ENCODE measurements at regions not wholly inside any gene's neighbourhood (a gene's known extent, or its start where the extent isn't known, plus 50 kb on each side); places are given as distances from the start of the nearest gene placed in this dataset.

GRCh38 chr2:200042944-200043343 is 87.6 kb downstream of the MAIP1 start:
- no peaks in the 10 kb centered on the region for H3K36me3 ChIP-seq (ENCODE audit: insufficient read depth)
- TF ChIP-seq CTCF (conservative IDR thresholded peaks at IDR 0.05; ENCODE audit: low read depth in 2 of 2) (no peak), REST (IDR thresholded peaks at IDR 0.05; ENCODE audit: unreplicated experiment) (no peak), ZNF462 (CRISPR knock-in tag; IDR thresholded peaks at IDR 0.05) (no peak), ZNF114 (CRISPR knock-in tag; IDR thresholded peaks at IDR 0.05) (no peak), ETS1 (IDR thresholded peaks at IDR 0.05) (no peak), EZH2phosphoT487 (IDR thresholded peaks at IDR 0.05; ENCODE audit: unreplicated experiment) (no peak)
- DNase-seq (ENCODE audit: low spot score) (no peak), ATAC-seq (no peak)
- H3K4me1 ChIP-seq (ENCODE audit: insufficient read depth), result no peaks in the 10 kb centered on the region
- no peaks in the 10 kb centered on the region for H3K27me3 ChIP-seq (ENCODE audit: insufficient read depth)
- H4K20me1 ChIP-seq (replicated peaks; ENCODE audit: insufficient read depth), result no peaks in the 10 kb centered on the region
- no peaks in the 10 kb centered on the region for H3K79me2 ChIP-seq (replicated peaks; ENCODE audit: insufficient read depth)
- Mint-ChIP-seq H3K4me3 (no peak overlapping the region), H3K36me3 (ENCODE audit: low read depth) (peaks cover 28% of the 10 kb centered on the region), H3K9me3 (peaks cover 29% of the 10 kb centered on the region), H3K4me1 (peaks cover 10% of the 10 kb centered on the region; the same call in 2 of the 3 replicates), H3K27me3 (ENCODE audit: insufficient read depth, low read depth, poor library complexity) (no peaks in the 10 kb centered on the region), H3K27ac (no peak overlapping the region)
- no peak overlapping the region for H3K27ac ChIP-seq (ENCODE audit: low read depth)
- H3K4me3 ChIP-seq, result no peak overlapping the region
- H3K4me2 ChIP-seq, result no peak overlapping the region
- no peaks in the 10 kb centered on the region for H3F3A ChIP-seq (replicated peaks; ENCODE audit: low read depth)
- no peak overlapping the region for H2AFZ ChIP-seq
- peaks cover 6% of the 10 kb centered on the region; the same call in 1 of the 2 replicates for H3K9me2 ChIP-seq (ENCODE audit: insufficient read depth)

Data from GM23338 (cell line).